B cell (primary cell): ENCODE measurements at regions not wholly inside any gene's neighbourhood (a gene's known extent, or its start where the extent isn't known, plus 50 kb on each side); places are given as distances from the start of the nearest gene placed in this dataset.

Source experiments
- ATAC-seq: fragments of 200-7000 bp; cut with Tn5 transposase; one replicate; pipeline ENCODE4 v1.10.0; 2021; ENCODE audit warnings: low read depth, mild to moderate bottlenecking, moderate number of reproducible peaks, moderate library complexity
- CTCF ChIA-PET: fragments of 350-600 bp; sonication (Branson Sonifier 250); formaldehyde crosslinking; loops from one replicate; lab custom pipeline; 2021; ENCODE audit warnings: antibody characterized with exemption, inconsistent platforms; lab: Charles Lee
- POLR2A ChIA-PET: fragments of 350-600 bp; sonication (Branson Sonifier 250); formaldehyde crosslinking; loops from one replicate; lab custom pipeline; 2021; ENCODE audit warnings: antibody characterized with exemption; lab: Charles Lee
- DNase-seq: peaks from one replicate; pipeline ENCODE4 v3.0.0; 2013
- H2AFZ ChIP-seq: 2 replicates; pipeline ENCODE4 v1.6.1; 2012; ENCODE audit warnings: mild to moderate bottlenecking, low read depth, low read length; ENCODE audit not compliant: insufficient read depth, poor library complexity, severe bottlenecking
- H3K27ac ChIP-seq, 2 donors: 1 replicate in 1 of 2; 2 replicates in 1 of 2; pipeline ENCODE4 v1.5.1; 2012 to 2013; ENCODE audit warnings: low read length in 2 of 2, mild to moderate bottlenecking in 2 of 2, moderate library complexity in 1 of 2
- H3K27me3 ChIP-seq, 4 experiments: fragments of 200-600 bp in 1 of 4; sonication (generic) in 1 of 4; replicated peaks in 1 of 4; 1 replicate in 2 of 4; 2 replicates in 2 of 4; pipeline versions ENCODE4 v1.6.1 to v1.7.0; 2013 to 2016; ENCODE audit warnings: low read length in 3 of 4, mild to moderate bottlenecking in 2 of 4, mixed read lengths in 1 of 4, moderate library complexity in 1 of 4; ENCODE audit not compliant: insufficient read depth in 4 of 4, control insufficient read depth in 3 of 4; ENCODE audit errors: control extremely low read depth in 1 of 4
- H3K36me3 ChIP-seq, 2 experiments: replicated peaks in 1 of 2; 1 replicate in 1 of 2; 2 replicates in 1 of 2; pipeline versions ENCODE4 v1.6.1 to v1.7.1; 2013; ENCODE audit warnings: low read length in 1 of 2; ENCODE audit not compliant: insufficient read depth in 2 of 2, control insufficient read depth in 1 of 2; ENCODE audit errors: control extremely low read depth in 1 of 2, extremely low read depth in 1 of 2
- H3K4me1 ChIP-seq, 2 donors: fragments of 200-600 bp in 1 of 2; sonication (generic) in 1 of 2; 1 replicate in 1 of 2; 2 replicates in 1 of 2; pipeline versions ENCODE4 v1.5.1 to v1.6.1; 2013 to 2017; ENCODE audit warnings: low read length in 2 of 2; ENCODE audit not compliant: control insufficient read depth in 2 of 2, insufficient read depth in 2 of 2
- H3K4me2 ChIP-seq: replicated peaks from 2 replicates; pipeline ENCODE3; 2012; ENCODE audit warnings: mild to moderate bottlenecking, low read depth, low read length; ENCODE audit not compliant: poor library complexity, severe bottlenecking
- H3K4me3 ChIP-seq, 5 experiments: fragments of 200-600 bp in 1 of 5; sonication (generic) in 1 of 5; 1 replicate in 3 of 5; 2 replicates in 2 of 5; pipeline versions ENCODE4 v1.5.1 to v1.7.0; 2011 to 2016; ENCODE audit warnings: low read length in 4 of 5, mild to moderate bottlenecking in 4 of 5, low read depth in 2 of 5, control low read depth in 1 of 5, moderate library complexity in 1 of 5; ENCODE audit not compliant: insufficient read depth in 1 of 5; ENCODE audit errors: control extremely low read depth in 1 of 5, extremely low read depth in 1 of 5
- H3K79me2 ChIP-seq: fragments of 200-600 bp; sonication (generic); one replicate; pipeline ENCODE4 v1.6.0; 2016; ENCODE audit warnings: low read length; ENCODE audit not compliant: control insufficient read depth, insufficient read depth
- H3K9ac ChIP-seq: fragments of 200-600 bp; sonication (generic); 2 replicates; pipeline ENCODE4 v1.6.1; 2017; ENCODE audit warnings: mild to moderate bottlenecking, low read length, moderate library complexity
- H3K9me3 ChIP-seq, 3 donors: one replicate each; pipeline versions ENCODE4 v1.6.1 to v1.7.1; 2013; ENCODE audit warnings: low read length in 2 of 3; ENCODE audit not compliant: control insufficient read depth in 2 of 3, insufficient read depth in 1 of 3; ENCODE audit errors: control extremely low read depth in 1 of 3
- H4K20me1 ChIP-seq: 2 replicates; pipeline ENCODE4 v1.6.0; 2012; ENCODE audit warnings: mild to moderate bottlenecking, low read length; ENCODE audit not compliant: insufficient read depth, control insufficient read depth, poor library complexity, severe bottlenecking
- H3K27ac Mint-ChIP-seq: one replicate; pipeline ENCODE4 v1.8.0; 2021; ENCODE audit warnings: mixed read lengths
- H3K27me3 Mint-ChIP-seq: one replicate; pipeline ENCODE4 v1.8.0; 2021; ENCODE audit warnings: mixed read lengths
- H3K4me1 Mint-ChIP-seq: one replicate; pipeline ENCODE4 v1.8.0; 2021; ENCODE audit warnings: mixed read lengths
- H3K4me3 Mint-ChIP-seq: one replicate; pipeline ENCODE4 v1.8.0; 2021; ENCODE audit warnings: mixed read lengths
- H3K9me3 Mint-ChIP-seq: one replicate; pipeline ENCODE4 v1.8.0; 2022; ENCODE audit warnings: mixed read lengths; ENCODE audit not compliant: insufficient read depth
- CTCF ChIP-seq: fragments of 200-600 bp; IDR thresholded peaks from one replicate; pipeline ENCODE4 v1.8.0; 2022; ENCODE audit warnings: antibody characterized with exemption, mild to moderate bottlenecking
- EZH2 ChIP-seq: IDR thresholded peaks from 2 replicates; pipeline ENCODE4 v1.6.1; 2012; ENCODE audit warnings: borderline replicate concordance, low read depth, mild to moderate bottlenecking, moderate library complexity, low read length; ENCODE audit not compliant: insufficient read depth, poor library complexity, severe bottlenecking
- WGBS: methylation state at CpG from one replicate; pipeline ENCODE4 v1.1.5; 2013; ENCODE audit warnings: missing lambda C conversion rate; ENCODE audit not compliant: insufficient coverage; 5-methylcytosine and 5-hydroxymethylcytosine counted together
- intact Hi-C: fragments of 100-400 bp; cut with micrococcal nuclease; formaldehyde crosslinking; loops from one replicate; pipeline ENCODE4 v1.10.0; 2022

- Histone ChIP-seq H3K4me3 (no peak overlapping the region), H3K4me1 (no peaks in the 10 kb centered on the region), H3K36me3 (no peaks in the 10 kb centered on the region), H3K4me2 (no peak overlapping the region), H3K79me2 (no peaks in the 10 kb centered on the region), H3K27me3 (no peaks in the 10 kb centered on the region), H3K27ac (no peak overlapping the region), H2AFZ (no peak overlapping the region), H4K20me1 (no peaks in the 10 kb centered on the region), H3K9ac (no peak overlapping the region), H3K9me3 (no peaks in the 10 kb centered on the region)
- H3K27ac Mint-ChIP-seq: no peak overlapping the region
- intact Hi-C loops: no loop called here
- ChIA-PET CTCF (no interaction called here), POLR2A (no interaction called here)
- H3K4me1 Mint-ChIP-seq: no peaks in the 10 kb centered on the region
- no peaks in the 10 kb centered on the region for H3K9me3 Mint-ChIP-seq
- no peak for TF ChIP-seq EZH2
- TF ChIP-seq CTCF: no peak
- DNase-seq: no peak
- ATAC-seq: no peak
- H3K4me3 Mint-ChIP-seq: no peak overlapping the region
- 100% methylated on average over 1 of the region's 3 CpGs for WGBS
- H3K27me3 Mint-ChIP-seq: no peaks in the 10 kb centered on the region
Measured at GRCh38 chr3:20846832-20847231, 660.8 kb upstream of the SGO1 start.

GRCh38 chr3:20846066-20846465 lies 660.1 kb upstream of the SGO1 start:
- no peaks in the 10 kb centered on the region for H4K20me1 ChIP-seq
- WGBS: 100% methylated on average over 1 of the region's 2 CpGs
- Mint-ChIP-seq H3K4me3 (no peak overlapping the region), H3K4me1 (no peaks in the 10 kb centered on the region), H3K9me3 (no peaks in the 10 kb centered on the region), H3K27ac (no peak overlapping the region), H3K27me3 (no peaks in the 10 kb centered on the region)
- intact Hi-C loops: no loop called here
- ChIA-PET CTCF (no interaction called here), POLR2A (no interaction called here)
- H3K79me2 ChIP-seq: no peaks in the 10 kb centered on the region
- H3K4me2 ChIP-seq: no peak overlapping the region
- H3K27me3 ChIP-seq: no peaks in the 10 kb centered on the region
- TF ChIP-seq CTCF: no peak
- ATAC-seq: no peak
- H3K36me3 ChIP-seq: no peaks in the 10 kb centered on the region
- no peak overlapping the region for H3K9ac ChIP-seq
- H3K27ac ChIP-seq: no peak overlapping the region
- no peaks in the 10 kb centered on the region for H3K9me3 ChIP-seq
- H3K4me3 ChIP-seq: no peak overlapping the region
- H2AFZ ChIP-seq: no peak overlapping the region
- H3K4me1 ChIP-seq: no peaks in the 10 kb centered on the region
- no peak for DNase-seq
